Suprapubic skin (tissue), 4 donors: ENCODE measurements at regions not wholly inside any gene's neighbourhood (a gene's known extent, or its start where the extent isn't known, plus 50 kb on each side); places are given as distances from the start of the nearest gene placed in this dataset.

Source experiments
- DNase-seq, 2 donors: peaks; one replicate each; pipeline ENCODE4 v3.0.0-alpha.2; 2019; ENCODE audit warnings: low spot score in 2 of 2
- H3K27ac ChIP-seq: fragments of 200-600 bp; sonication (generic); one replicate; pipeline ENCODE4 v1.5.1; 2019
- H3K27me3 ChIP-seq: fragments of 200-600 bp; sonication (generic); one replicate; pipeline ENCODE4 v1.5.1; 2019
- H3K36me3 ChIP-seq: fragments of 200-600 bp; sonication (generic); one replicate; pipeline ENCODE4 v1.5.1; 2019
- H3K4me1 ChIP-seq: fragments of 200-600 bp; sonication (generic); one replicate; pipeline ENCODE4 v1.5.1; 2019
- H3K4me3 ChIP-seq: fragments of 200-600 bp; sonication (generic); one replicate; pipeline ENCODE4 v1.5.1; 2019; ENCODE audit warnings: mild to moderate bottlenecking
- H3K9me3 ChIP-seq: fragments of 200-600 bp; sonication (generic); one replicate; pipeline ENCODE4 v1.5.1; 2019
- CTCF ChIP-seq, 2 donors: fragments of 200-600 bp in 1 of 2; fragments of 450-650 bp in 1 of 2; sonication (generic) in 1 of 2; IDR thresholded peaks; one replicate each; pipeline ENCODE4 v1.5.1; 2016 to 2019; ENCODE audit warnings: antibody characterized with exemption in 2 of 2, mild to moderate bottlenecking in 1 of 2, moderate library complexity in 1 of 2
- EP300 ChIP-seq: sonication (generic); formaldehyde crosslinking; IDR thresholded peaks from one replicate; pipeline ENCODE4 v1.6.1; 2017; ENCODE audit warnings: antibody characterized with exemption
- POLR2A ChIP-seq, 2 donors: fragments of 450-650 bp; IDR thresholded peaks; one replicate each; pipeline ENCODE4 v1.6.1; 2017; ENCODE audit warnings: antibody characterized with exemption in 2 of 2, mild to moderate bottlenecking in 2 of 2, moderate library complexity in 2 of 2
- POLR2AphosphoS5 ChIP-seq, 3 donors: sonication (generic); formaldehyde crosslinking; IDR thresholded peaks; one replicate each; pipeline ENCODE4 v1.6.1; 2017; ENCODE audit warnings: antibody characterized with exemption in 3 of 3
- WGBS: methylation state at CpG from one replicate; pipeline ENCODE4 v1.1.5; 2018; 5-methylcytosine and 5-hydroxymethylcytosine counted together

- TF ChIP-seq POLR2A (IDR thresholded peaks at IDR 0.05) (no peak), POLR2AphosphoS5 (IDR thresholded peaks at IDR 0.05) (no peak), CTCF (IDR thresholded peaks at IDR 0.05) (no peak), EP300 (no peak)
- Histone ChIP-seq H3K27ac (no peak overlapping the region), H3K4me3 (no peak overlapping the region), H3K4me1 (no peaks in the 10 kb centered on the region), H3K9me3 (peaks cover 4% of the 10 kb centered on the region), H3K36me3 (no peaks in the 10 kb centered on the region), H3K27me3 (no peaks in the 10 kb centered on the region)
- DNase-seq, result no peak
- WGBS, result 87% methylated on average over 1 of the region's 1 CpG
Observed at GRCh38 chr6:153958860-153959259, 80.2 kb upstream of the OPRM1 start.

- no peak for DNase-seq
- H3K4me3 ChIP-seq, result no peak overlapping the region
- WGBS, result 69% methylated on average over 4 of the region's 4 CpGs
- no peak overlapping the region for H3K27ac ChIP-seq
- TF ChIP-seq POLR2AphosphoS5 (IDR thresholded peaks at IDR 0.05) (no peak), EP300 (no peak), CTCF (IDR thresholded peaks at IDR 0.05) (no peak), POLR2A (IDR thresholded peaks at IDR 0.05) (no peak)
- H3K9me3 ChIP-seq, result peaks cover 4% of the 10 kb centered on the region
- H3K27me3 ChIP-seq, result no peaks in the 10 kb centered on the region
- no peaks in the 10 kb centered on the region for H3K4me1 ChIP-seq
- no peaks in the 10 kb centered on the region for H3K36me3 ChIP-seq
Observed at GRCh38 chr6:153957394-153957793, 81.6 kb upstream of the OPRM1 start.

- no peak for DNase-seq
- H3K4me3 ChIP-seq, result no peak overlapping the region
- H3K27ac ChIP-seq, result no peak overlapping the region
- H3K27me3 ChIP-seq, result no peaks in the 10 kb centered on the region
- H3K9me3 ChIP-seq, result peaks cover 4% of the 10 kb centered on the region
- no peaks in the 10 kb centered on the region for H3K36me3 ChIP-seq
- 56% methylated on average over 2 of the region's 2 CpGs for WGBS
- no peaks in the 10 kb centered on the region for H3K4me1 ChIP-seq
- TF ChIP-seq CTCF (IDR thresholded peaks at IDR 0.05), result no peak
Observed at GRCh38 chr6:153956808-153957207, 82.2 kb upstream of the OPRM1 start.

GRCh38 chr6:153949616-153950015 lies 89.4 kb upstream of the OPRM1 start:
- no peak for TF ChIP-seq EP300
- no peak for TF ChIP-seq CTCF (IDR thresholded peaks at IDR 0.05)
- TF ChIP-seq POLR2A (IDR thresholded peaks at IDR 0.05), result no peak
- TF ChIP-seq POLR2AphosphoS5 (IDR thresholded peaks at IDR 0.05), result no peak
- WGBS, result 41% methylated on average over 4 of the region's 4 CpGs
- no peaks in the 10 kb centered on the region for H3K9me3 ChIP-seq
- no peaks in the 10 kb centered on the region for H3K36me3 ChIP-seq
- no peaks in the 10 kb centered on the region for H3K4me1 ChIP-seq
- H3K27me3 ChIP-seq, result no peaks in the 10 kb centered on the region
- no peak for DNase-seq
- no peak overlapping the region for H3K27ac ChIP-seq
- no peak overlapping the region for H3K4me3 ChIP-seq

GRCh38 chr6:153947808-153948447 lies 91.1 kb upstream of the OPRM1 start:
- WGBS, result 20% methylated on average over 5 of the region's 5 CpGs
- Histone ChIP-seq H3K4me3 (no peak overlapping the region), H3K36me3 (no peaks in the 10 kb centered on the region), H3K4me1 (no peaks in the 10 kb centered on the region), H3K9me3 (no peaks in the 10 kb centered on the region), H3K27ac (no peak overlapping the region), H3K27me3 (no peaks in the 10 kb centered on the region)
- DNase-seq, result no peak
- peak in 1 of 2 donors; percentile 53 for TF ChIP-seq CTCF (IDR thresholded peaks at IDR 0.05)
- TF ChIP-seq POLR2A (IDR thresholded peaks at IDR 0.05), result no peak
- TF ChIP-seq EP300, result no peak
